ENCODE measurements at regions not wholly inside any gene's neighbourhood (a gene's known extent, or its start where the extent isn't known, plus 50 kb on each side); places are given as distances from the start of the nearest gene placed in this dataset.

DNA sequence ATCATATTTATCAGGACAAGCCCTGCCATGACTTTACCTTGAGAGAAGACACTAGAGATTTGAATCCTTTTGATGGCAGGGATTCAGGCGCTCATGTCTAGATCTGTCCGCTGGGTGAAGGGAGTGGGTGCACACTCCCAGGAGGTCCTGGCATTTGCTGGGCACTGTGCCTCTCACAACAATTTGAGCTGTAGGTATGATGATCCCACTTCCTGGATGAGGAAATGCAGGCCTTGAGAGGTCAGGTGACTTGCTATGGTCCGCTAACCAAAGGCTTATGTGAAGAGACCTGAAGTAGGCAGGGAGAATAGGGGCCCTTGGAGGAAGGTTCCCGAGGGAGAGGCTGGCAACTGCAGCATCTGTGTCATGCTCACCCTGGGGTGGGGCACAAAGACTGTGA lies 206.1 kb downstream of the HAUS1 start:
- no peak overlapping the region for H3K27ac ChIP-seq
- TF ChIP-seq ZFX (IDR thresholded peaks at IDR 0.05; ENCODE audit: borderline replicate concordance), result no peak
- TF ChIP-seq, protein P1, sequence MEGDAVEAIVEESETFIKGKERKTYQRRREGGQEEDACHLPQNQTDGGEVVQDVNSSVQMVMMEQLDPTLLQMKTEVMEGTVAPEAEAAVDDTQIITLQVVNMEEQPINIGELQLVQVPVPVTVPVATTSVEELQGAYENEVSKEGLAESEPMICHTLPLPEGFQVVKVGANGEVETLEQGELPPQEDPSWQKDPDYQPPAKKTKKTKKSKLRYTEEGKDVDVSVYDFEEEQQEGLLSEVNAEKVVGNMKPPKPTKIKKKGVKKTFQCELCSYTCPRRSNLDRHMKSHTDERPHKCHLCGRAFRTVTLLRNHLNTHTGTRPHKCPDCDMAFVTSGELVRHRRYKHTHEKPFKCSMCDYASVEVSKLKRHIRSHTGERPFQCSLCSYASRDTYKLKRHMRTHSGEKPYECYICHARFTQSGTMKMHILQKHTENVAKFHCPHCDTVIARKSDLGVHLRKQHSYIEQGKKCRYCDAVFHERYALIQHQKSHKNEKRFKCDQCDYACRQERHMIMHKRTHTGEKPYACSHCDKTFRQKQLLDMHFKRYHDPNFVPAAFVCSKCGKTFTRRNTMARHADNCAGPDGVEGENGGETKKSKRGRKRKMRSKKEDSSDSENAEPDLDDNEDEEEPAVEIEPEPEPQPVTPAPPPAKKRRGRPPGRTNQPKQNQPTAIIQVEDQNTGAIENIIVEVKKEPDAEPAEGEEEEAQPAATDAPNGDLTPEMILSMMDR (IDR thresholded peaks at IDR 0.05), result no peak

DNA sequence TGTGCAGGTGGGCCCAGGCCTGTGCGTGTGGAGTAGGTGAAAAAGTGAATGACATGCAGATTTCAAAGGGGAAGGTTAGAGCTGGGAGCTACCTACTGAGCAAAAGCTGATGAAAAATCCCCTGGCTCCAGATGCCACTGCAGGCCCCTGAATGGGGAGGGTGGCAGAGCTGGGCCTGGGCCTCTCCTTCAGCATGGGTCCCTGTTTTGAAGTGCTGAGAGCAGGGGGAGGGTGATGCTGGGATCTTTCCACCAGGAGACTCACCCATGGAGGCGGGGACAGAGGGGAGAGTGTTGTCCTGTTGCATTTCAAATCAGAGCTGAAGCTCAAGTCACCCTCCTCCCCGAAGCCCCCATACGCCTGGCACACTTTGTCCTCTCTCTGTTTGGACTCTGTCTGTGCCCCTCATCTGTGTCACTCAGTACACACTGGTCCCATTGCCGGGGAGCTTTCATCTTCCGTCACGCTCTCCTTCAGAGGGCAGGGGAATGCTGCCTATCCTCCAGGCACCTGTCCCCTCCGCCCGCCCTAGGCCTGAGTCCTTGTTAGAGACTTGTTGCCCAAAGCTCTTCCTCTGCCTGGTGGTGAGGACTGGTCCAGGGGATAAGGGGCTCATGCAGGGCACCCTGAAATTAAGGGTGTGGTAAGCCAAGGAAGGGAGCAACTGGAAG lies 206.6 kb downstream of the HAUS1 start:
- TF ChIP-seq, protein P1 (IDR thresholded peaks at IDR 0.05), result no peak
- TF ChIP-seq ZFX (IDR thresholded peaks at IDR 0.05; ENCODE audit: borderline replicate concordance), result no peak

DNA sequence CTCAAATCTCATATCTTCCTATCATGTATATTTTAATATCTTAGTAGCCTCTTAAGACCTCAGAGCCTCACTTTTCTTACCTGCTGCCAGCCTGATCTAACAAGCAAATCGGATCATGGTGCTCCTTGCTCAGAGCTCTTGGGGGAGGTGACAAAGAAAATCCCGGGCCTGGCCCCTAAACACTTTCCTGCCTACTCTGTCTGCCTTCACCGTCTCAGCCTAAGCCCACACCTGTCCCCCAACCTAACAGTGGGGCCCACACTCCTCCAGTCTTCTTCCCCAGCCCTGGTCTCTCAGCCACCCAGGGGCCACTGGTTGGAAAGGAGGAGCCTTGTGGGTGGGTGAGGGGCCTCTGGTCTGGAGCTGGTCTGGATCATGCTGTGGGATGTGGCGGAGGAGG lies 207.3 kb downstream of the HAUS1 start:
- no peak overlapping the region for H3K27ac ChIP-seq
- TF ChIP-seq ZFX (IDR thresholded peaks at IDR 0.05; ENCODE audit: borderline replicate concordance), result no peak
- TF ChIP-seq, protein P1 (IDR thresholded peaks at IDR 0.05), result no peak

More for the DNA sequence above, 206.6 kb downstream of the HAUS1 start:
- H3K27ac ChIP-seq, result no peak overlapping the region

DNA sequence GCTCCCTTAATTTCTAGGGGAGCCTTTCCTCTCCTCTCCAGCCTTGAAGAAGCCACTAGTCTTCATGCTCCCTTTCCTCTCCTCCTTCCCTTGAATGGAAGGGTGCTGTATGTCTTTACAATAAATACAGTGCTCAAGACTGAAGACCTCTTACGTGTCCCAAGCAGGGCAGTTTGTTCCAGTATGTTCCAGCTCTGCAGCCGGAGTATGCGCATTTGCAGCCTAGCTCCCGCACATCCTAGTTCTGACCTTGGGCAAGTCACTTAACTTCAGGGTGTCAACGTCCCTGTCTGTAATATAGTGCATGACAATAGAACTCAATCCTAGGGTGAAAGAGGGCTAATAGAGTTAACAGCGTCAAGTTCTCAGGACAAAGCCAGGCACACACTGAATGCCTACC lies 208.0 kb downstream of the HAUS1 start:
- H3K27ac ChIP-seq, result no peak overlapping the region
- TF ChIP-seq, protein P1 (IDR thresholded peaks at IDR 0.05), result no peak
- TF ChIP-seq ZFX (IDR thresholded peaks at IDR 0.05; ENCODE audit: borderline replicate concordance), result no peak

DNA sequence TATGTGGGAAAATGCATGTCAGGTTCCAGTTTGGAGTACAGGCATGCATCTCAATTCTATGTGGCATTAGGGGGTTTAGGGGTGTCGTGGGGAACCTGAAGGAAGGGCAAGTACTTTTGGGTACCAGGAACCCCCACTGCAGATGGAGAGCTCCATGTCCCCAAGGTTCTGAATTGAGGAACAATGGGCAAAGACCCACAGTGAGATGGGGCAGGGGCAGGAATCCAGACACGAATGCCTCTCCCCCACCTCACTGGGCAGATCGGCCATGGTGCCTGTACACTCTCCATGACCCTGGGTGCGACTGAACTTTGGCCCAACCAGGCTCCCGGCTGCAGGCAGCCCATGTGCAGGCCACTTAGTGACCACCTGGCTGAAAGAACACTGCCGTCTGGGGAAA lies 209.3 kb downstream of the HAUS1 start:
- TF ChIP-seq ZFX (IDR thresholded peaks at IDR 0.05; ENCODE audit: borderline replicate concordance), result no peak
- TF ChIP-seq, protein P1 (IDR thresholded peaks at IDR 0.05), result no peak
- H3K27ac ChIP-seq, result no peak overlapping the region

DNA sequence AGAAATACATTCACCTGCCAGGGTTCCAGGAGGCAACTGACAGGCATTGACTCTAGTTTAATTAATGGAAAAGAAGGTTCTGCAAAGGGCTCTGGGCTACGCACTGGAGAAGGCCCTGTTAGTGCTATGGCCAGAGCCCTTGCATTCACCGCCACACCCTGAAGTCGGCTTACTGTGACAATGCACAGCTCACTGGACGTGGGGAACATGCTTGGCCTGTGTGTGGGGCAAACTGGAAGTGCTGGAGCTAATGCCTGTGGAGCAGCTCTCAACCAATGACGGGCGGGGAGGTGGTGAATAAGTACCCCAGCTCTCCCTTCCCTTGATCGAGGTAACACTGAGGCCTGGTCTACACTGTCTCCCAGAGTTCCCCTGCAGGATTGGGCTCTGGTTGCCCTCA lies 209.8 kb downstream of the HAUS1 start:
- no peak for TF ChIP-seq ZFX (IDR thresholded peaks at IDR 0.05; ENCODE audit: borderline replicate concordance)
- TF ChIP-seq, protein P1 (IDR thresholded peaks at IDR 0.05), result no peak
- no peak overlapping the region for H3K27ac ChIP-seq

DNA sequence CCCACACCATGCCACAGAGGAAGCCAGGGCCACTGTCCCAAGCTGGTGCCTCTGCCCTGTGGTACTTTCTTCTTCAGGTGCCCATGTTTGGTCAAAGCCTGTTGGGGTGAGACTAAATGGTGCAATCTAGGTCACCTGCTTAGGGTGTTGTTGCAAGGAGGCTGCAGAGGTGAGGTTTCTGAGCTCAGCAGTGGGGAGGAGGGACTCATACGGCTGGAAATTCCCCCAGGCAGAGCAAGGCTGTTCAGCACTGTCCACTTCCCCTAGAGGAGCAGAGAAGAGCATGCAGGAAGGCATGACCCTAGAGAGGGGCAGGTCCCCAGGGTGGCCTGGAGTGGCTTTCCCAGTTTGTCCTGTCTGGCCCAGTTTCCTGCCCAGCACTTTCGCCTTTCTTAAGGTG lies 211.0 kb downstream of the HAUS1 start:
- H3K27ac ChIP-seq, result no peak overlapping the region
- no peak for TF ChIP-seq ZFX (IDR thresholded peaks at IDR 0.05; ENCODE audit: borderline replicate concordance)
- TF ChIP-seq, protein P1 (IDR thresholded peaks at IDR 0.05), result no peak

Data from 22Rv1 (cell line).